ENCODE measurements at regions not wholly inside any gene's neighbourhood (a gene's known extent, or its start where the extent isn't known, plus 50 kb on each side); places are given as distances from the start of the nearest gene placed in this dataset.
"Not testable (repeated sequence)": the region's sequence is repeated elsewhere in the genome, so short reads cannot be mapped to it uniquely, and the experiment has no call there.

GRCh38 chr7:70893422-70893821 is 238.5 kb upstream of the GALNT17 start:
- no peaks in the 10 kb centered on the region for H3K4me1 ChIP-seq
- TF ChIP-seq, protein P1, sequence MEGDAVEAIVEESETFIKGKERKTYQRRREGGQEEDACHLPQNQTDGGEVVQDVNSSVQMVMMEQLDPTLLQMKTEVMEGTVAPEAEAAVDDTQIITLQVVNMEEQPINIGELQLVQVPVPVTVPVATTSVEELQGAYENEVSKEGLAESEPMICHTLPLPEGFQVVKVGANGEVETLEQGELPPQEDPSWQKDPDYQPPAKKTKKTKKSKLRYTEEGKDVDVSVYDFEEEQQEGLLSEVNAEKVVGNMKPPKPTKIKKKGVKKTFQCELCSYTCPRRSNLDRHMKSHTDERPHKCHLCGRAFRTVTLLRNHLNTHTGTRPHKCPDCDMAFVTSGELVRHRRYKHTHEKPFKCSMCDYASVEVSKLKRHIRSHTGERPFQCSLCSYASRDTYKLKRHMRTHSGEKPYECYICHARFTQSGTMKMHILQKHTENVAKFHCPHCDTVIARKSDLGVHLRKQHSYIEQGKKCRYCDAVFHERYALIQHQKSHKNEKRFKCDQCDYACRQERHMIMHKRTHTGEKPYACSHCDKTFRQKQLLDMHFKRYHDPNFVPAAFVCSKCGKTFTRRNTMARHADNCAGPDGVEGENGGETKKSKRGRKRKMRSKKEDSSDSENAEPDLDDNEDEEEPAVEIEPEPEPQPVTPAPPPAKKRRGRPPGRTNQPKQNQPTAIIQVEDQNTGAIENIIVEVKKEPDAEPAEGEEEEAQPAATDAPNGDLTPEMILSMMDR (IDR thresholded peaks at IDR 0.05): no peak
- intact Hi-C loops (cut with DNase I; ENCODE audit: low total_unique reads): no loop called here

DNA sequence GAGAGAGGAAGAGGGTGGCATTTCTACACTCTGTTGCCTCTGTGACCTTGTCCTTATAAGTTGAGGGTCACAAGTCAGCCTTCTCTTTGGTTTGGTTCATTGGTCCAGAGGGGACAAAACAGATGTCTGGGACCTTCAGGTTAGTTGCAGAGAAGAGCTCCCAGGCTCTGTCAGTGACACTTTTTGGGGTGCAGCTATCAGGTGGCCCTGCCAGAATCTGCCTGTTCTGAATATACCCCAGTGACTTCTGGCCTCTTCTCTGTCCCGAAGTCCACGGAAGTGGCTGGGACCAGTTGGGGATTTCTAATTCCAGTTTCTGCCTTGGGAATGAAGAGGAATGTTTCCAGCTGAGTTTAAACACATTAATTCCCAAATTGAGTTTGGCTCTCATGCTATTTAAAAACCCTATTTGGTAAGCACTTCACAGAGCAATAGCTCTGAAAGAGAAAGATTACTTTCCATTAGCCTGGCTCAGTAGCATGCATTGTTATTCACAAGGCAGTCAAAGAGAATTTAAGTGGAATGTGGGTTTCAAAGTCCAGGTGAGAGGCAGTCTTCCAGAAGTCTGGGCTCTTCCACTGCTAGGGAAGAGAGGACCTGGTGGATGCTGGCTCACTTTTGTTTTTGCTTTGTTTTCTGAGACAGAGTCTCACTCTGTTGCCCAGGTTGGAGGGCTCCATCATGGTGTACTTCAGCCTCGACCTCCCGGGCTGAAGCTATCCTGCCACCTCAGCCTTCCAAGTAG is 237.8 kb upstream of the GALNT17 start:
- DNase-seq: no peak
- Histone ChIP-seq H3K27me3 (no peaks in the 10 kb centered on the region), H3K9me3 (peaks cover 0 to 11% (median 7%) of the 10 kb centered on the region in 3 donors), H3K4me1 (no peaks in the 10 kb centered on the region), H3K27ac (no peak overlapping the region), H3K36me3 (no peaks in the 10 kb centered on the region), H3K4me3 (no peak overlapping the region)
- intact Hi-C loops (cut with DNase I; ENCODE audit: low total_unique reads): no loop called here
- TF ChIP-seq, protein P1 (IDR thresholded peaks at IDR 0.05): no peak

More at GRCh38 chr7:70893422-70893821, 238.5 kb upstream of the GALNT17 start:
- no peaks in the 10 kb centered on the region for H3K36me3 ChIP-seq
- peaks cover 0 to 11% (median 7%) of the 10 kb centered on the region in 3 donors for H3K9me3 ChIP-seq
- no peaks in the 10 kb centered on the region for H3K27me3 ChIP-seq
- no peak overlapping the region for H3K4me3 ChIP-seq
- no peak overlapping the region for H3K27ac ChIP-seq
- DNase-seq: no peak

GRCh38 chr7:70894799-70895198 is 237.1 kb upstream of the GALNT17 start:
- H3K36me3 ChIP-seq: no peaks in the 10 kb centered on the region
- no peak for DNase-seq
- intact Hi-C loops (cut with DNase I; ENCODE audit: low total_unique reads): no loop called here
- H3K9me3 ChIP-seq: peaks cover 0 to 11% (median 7%) of the 10 kb centered on the region in 3 donors
- H3K4me1 ChIP-seq: no peaks in the 10 kb centered on the region
- no peaks in the 10 kb centered on the region for H3K27me3 ChIP-seq
- no peak overlapping the region for H3K27ac ChIP-seq
- TF ChIP-seq, protein P1 (IDR thresholded peaks at IDR 0.05): no peak
- no peak overlapping the region for H3K4me3 ChIP-seq

DNA sequence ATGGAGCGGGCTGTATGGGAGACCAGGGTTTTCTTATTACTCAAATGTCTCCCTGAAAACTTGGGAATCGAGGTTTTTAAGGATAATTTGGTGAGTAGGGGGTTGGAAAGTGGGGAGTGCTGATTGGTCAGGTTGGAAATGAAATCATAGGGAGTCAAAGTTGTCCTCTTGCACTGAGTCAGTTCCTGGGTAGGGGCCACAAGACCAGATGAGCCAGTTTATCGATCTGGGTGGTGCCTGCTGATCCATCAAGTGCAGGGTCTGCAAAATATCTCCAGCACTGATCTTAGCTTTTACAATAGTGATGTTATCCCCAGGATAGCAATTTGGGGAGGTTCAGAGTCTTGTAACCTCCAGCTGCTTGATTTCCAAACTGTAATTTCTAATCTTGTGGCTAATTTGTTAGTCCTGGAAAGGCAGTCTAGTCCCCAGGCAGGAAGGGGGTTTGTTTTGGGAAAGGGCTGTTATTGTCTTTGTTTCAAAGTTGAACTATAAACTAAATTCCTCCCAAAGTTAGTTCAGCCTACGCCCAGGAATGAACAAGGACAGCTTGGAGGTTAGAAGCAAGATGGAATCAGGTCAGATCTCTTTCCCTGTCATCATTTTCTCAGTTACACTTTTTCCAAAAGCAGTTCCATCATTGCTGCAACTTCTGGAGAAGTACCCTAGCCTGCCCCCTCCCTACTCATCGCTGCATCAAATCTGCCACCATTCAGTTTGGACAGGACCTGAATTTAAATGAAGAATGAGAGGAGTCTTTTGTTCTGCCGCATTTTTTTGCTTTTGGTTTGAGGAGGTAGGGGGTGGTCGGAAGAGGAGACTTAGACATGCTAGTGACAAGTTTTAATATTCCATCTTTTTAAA is 236.4 kb upstream of the GALNT17 start:
- H3K27ac ChIP-seq; DNase-seq; H3K36me3 ChIP-seq; H3K9me3 ChIP-seq; intact Hi-C loops (cut with DNase I; ENCODE audit: low total_unique reads); H3K27me3 ChIP-seq; H3K4me1 ChIP-seq; H3K4me3 ChIP-seq: not testable (repeated sequence)

DNA sequence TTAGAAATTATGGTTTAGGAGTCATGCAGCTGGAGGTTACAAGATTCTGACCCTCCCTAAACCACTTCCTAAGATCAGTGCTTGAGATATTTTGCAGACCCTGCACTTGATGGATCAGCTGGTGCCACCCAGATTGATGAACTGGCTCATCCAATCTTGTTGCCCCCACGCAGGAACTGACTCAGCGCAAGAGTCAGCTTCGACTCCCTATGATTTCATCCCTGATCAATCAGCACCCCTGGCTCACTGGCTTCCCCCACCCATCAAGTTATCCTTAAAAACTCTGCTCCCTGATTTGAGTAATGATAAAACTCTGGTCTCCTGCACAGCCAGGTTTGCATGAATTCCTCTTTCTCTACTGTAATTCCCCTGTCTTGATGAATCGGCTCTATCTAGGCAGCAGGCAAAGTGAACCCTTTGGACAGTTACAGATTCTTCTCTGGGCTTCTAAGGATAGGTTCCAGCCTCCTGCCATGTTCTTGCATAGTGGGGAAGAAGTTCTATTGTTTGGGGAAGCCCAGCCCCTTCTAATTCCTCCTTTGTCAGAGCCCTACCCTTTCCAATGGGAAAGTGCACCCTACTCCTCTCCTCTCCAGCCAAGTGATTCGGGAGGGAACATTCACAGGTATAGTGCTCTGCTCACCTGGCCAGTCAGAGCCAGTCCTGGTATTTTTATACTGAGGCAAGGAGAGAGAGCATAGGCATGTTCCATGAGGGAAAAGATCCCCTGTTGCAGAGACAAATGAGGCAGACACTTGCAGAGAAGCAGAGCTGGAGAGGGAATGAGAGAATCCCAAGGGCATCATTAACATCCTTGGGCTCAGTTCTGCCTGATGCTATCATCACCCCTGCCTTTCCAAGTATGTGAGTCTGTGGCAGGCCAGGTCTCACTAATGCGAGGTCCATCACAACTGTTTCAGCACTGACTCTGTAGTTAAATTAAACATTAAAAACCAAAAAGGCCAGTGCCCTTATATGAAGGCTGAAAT is 224.4 kb upstream of the GALNT17 start:
- H3K9me3 ChIP-seq: no peaks in the 10 kb centered on the region
- no peaks in the 10 kb centered on the region for H3K4me1 ChIP-seq
- H3K36me3 ChIP-seq: no peaks in the 10 kb centered on the region
- intact Hi-C loops (cut with DNase I; ENCODE audit: low total_unique reads): no loop called here
- H3K27me3 ChIP-seq: no peaks in the 10 kb centered on the region
- TF ChIP-seq, protein P1 (IDR thresholded peaks at IDR 0.05): no peak
- H3K27ac ChIP-seq: no peak overlapping the region
- no peak for DNase-seq
- no peak overlapping the region for H3K4me3 ChIP-seq

Measured in tibial artery (tissue), 4 donors.